DMS53 treated with DMSO at 0.1 percent for 48 hours (cell line): ENCODE measurements at regions not wholly inside any gene's neighbourhood (a gene's known extent, or its start where the extent isn't known, plus 50 kb on each side); places are given as distances from the start of the nearest gene placed in this dataset.

ENCODE experiments used
- DNase-seq: peaks from one replicate; lab custom pipeline; 2025; ENCODE audit not compliant: unreplicated experiment; lab: John Stamatoyannopoulos, UW

GRCh38 chr21:38147391-38147790, 109.4 kb upstream of the KCNJ15 start:
- DNase-seq, result no peak

- no peak for DNase-seq
Measured at GRCh38 chr21:38148046-38148445, 108.7 kb upstream of the KCNJ15 start.

- no peak for DNase-seq
Measured at GRCh38 chr21:38151021-38151645, 105.7 kb upstream of the KCNJ15 start.

GRCh38 chr21:38156200-38156599, 100.6 kb upstream of the KCNJ15 start:
- DNase-seq, result no peak

- DNase-seq, result peak; percentile 3
Measured at GRCh38 chr21:38159355-38159754, 97.4 kb upstream of the KCNJ15 start.

GRCh38 chr21:38165466-38166172, 91.2 kb upstream of the KCNJ15 start:
- DNase-seq, result no peak

GRCh38 chr21:38166173-38166535, 90.6 kb upstream of the KCNJ15 start:
- DNase-seq, result no peak

- no peak for DNase-seq
Measured at GRCh38 chr21:38167345-38167744, 89.4 kb upstream of the KCNJ15 start.

GRCh38 chr21:38170283-38170682, 86.5 kb upstream of the KCNJ15 start:
- no peak for DNase-seq

GRCh38 chr21:38170704-38171682, 85.8 kb upstream of the KCNJ15 start:
- no peak for DNase-seq

- no peak for DNase-seq
Measured at GRCh38 chr21:38171723-38172344, 85.0 kb upstream of the KCNJ15 start.

GRCh38 chr21:38173276-38174035, 83.3 kb upstream of the KCNJ15 start:
- no peak for DNase-seq

- DNase-seq, result no peak
Measured at GRCh38 chr21:38175306-38175705, 81.5 kb upstream of the KCNJ15 start.

- DNase-seq, result no peak
Measured at GRCh38 chr21:38177919-38178652, 78.7 kb upstream of the KCNJ15 start.

- DNase-seq, result no peak
Measured at GRCh38 chr21:38178653-38179470, 77.9 kb upstream of the KCNJ15 start.

GRCh38 chr21:38179511-38179910, 77.3 kb upstream of the KCNJ15 start:
- DNase-seq, result no peak

GRCh38 chr21:38181096-38181495, 75.7 kb upstream of the KCNJ15 start:
- DNase-seq, result no peak

- no peak for DNase-seq
Measured at GRCh38 chr21:38182370-38182985, 74.3 kb upstream of the KCNJ15 start.

- DNase-seq, result no peak
Measured at GRCh38 chr21:38183961-38184360, 72.8 kb upstream of the KCNJ15 start.
